ENCODE measurements at regions not wholly inside any gene's neighbourhood (a gene's known extent, or its start where the extent isn't known, plus 50 kb on each side); places are given as distances from the start of the nearest gene placed in this dataset.

GRCh38 chr20:24084281-24084680 is 95.7 kb upstream of the GGTLC1 start:
- Histone ChIP-seq H3K4me1 (ENCODE audit: control insufficient read depth, insufficient read depth, low read length) (peaks cover 10% of the 10 kb centered on the region), H3K27me3 (ENCODE audit: control insufficient read depth, insufficient read depth, low read length, poor library complexity, severe bottlenecking) (no peaks in the 10 kb centered on the region), H3K9ac (ENCODE audit: extremely low read depth, low read length, poor library complexity, severe bottlenecking) (no peak overlapping the region), H3K9me3 (ENCODE audit: control insufficient read depth, low read length) (no peaks in the 10 kb centered on the region), H3K4me3 (ENCODE audit: low read length) (no peak overlapping the region), H3K36me3 (ENCODE audit: control insufficient read depth, insufficient read depth, low read length) (no peaks in the 10 kb centered on the region), H3K27ac (ENCODE audit: low read depth, low read length) (no peak overlapping the region)
- DNase-seq = no peak
- Mint-ChIP-seq H3K27ac (no peak overlapping the region), H3K4me3 (no peak overlapping the region), H3K36me3 (ENCODE audit: low read depth) (no peaks in the 10 kb centered on the region), H3K9me3 (no peaks in the 10 kb centered on the region), H3K4me1 (peaks cover 14% of the 10 kb centered on the region), H3K27me3 (ENCODE audit: insufficient read depth) (peaks cover 2% of the 10 kb centered on the region)
- WGBS, 2 experiments (ENCODE audit: insufficient coverage in 1 of 2, insufficient read length in 1 of 2) = 90 to 95% methylated on average over 3 of the region's 3 CpGs
- no peak for TF ChIP-seq CTCF (conservative IDR thresholded peaks at IDR 0.05)

- Histone ChIP-seq H3K4me1 (ENCODE audit: control insufficient read depth, insufficient read depth, low read length) (peaks cover 10% of the 10 kb centered on the region), H3K36me3 (ENCODE audit: control insufficient read depth, insufficient read depth, low read length) (no peaks in the 10 kb centered on the region), H3K27ac (ENCODE audit: low read depth, low read length) (no peak overlapping the region), H3K9ac (ENCODE audit: extremely low read depth, low read length, poor library complexity, severe bottlenecking) (no peak overlapping the region), H3K27me3 (ENCODE audit: control insufficient read depth, insufficient read depth, low read length, poor library complexity, severe bottlenecking) (no peaks in the 10 kb centered on the region), H3K9me3 (ENCODE audit: control insufficient read depth, low read length) (no peaks in the 10 kb centered on the region), H3K4me3 (ENCODE audit: low read length) (no peak overlapping the region)
- Mint-ChIP-seq H3K4me1 (peaks cover 14% of the 10 kb centered on the region), H3K9me3 (no peaks in the 10 kb centered on the region), H3K4me3 (no peak overlapping the region), H3K36me3 (ENCODE audit: low read depth) (no peaks in the 10 kb centered on the region), H3K27ac (no peak overlapping the region), H3K27me3 (ENCODE audit: insufficient read depth) (peaks cover 2% of the 10 kb centered on the region)
- WGBS, 2 experiments (ENCODE audit: insufficient coverage in 1 of 2, insufficient read length in 1 of 2) = 81 to 96% methylated on average over 4 to 6 of the region's 6 CpGs
- TF ChIP-seq CTCF (conservative IDR thresholded peaks at IDR 0.05) = no peak
- DNase-seq = no peak
Measured at GRCh38 chr20:24081077-24081476, 92.5 kb upstream of the GGTLC1 start.

- no peak for TF ChIP-seq CTCF (conservative IDR thresholded peaks at IDR 0.05)
- Mint-ChIP-seq H3K4me3 (no peak overlapping the region), H3K36me3 (ENCODE audit: low read depth) (no peaks in the 10 kb centered on the region), H3K4me1 (peaks cover 14% of the 10 kb centered on the region), H3K27ac (peak overlapping the region; percentile 22), H3K9me3 (no peaks in the 10 kb centered on the region), H3K27me3 (ENCODE audit: insufficient read depth) (peaks cover 2% of the 10 kb centered on the region)
- Histone ChIP-seq H3K4me3 (ENCODE audit: low read length) (no peak overlapping the region), H3K9me3 (ENCODE audit: control insufficient read depth, low read length) (no peaks in the 10 kb centered on the region), H3K36me3 (ENCODE audit: control insufficient read depth, insufficient read depth, low read length) (no peaks in the 10 kb centered on the region), H3K27ac (ENCODE audit: low read depth, low read length) (no peak overlapping the region), H3K9ac (ENCODE audit: extremely low read depth, low read length, poor library complexity, severe bottlenecking) (no peak overlapping the region), H3K4me1 (ENCODE audit: control insufficient read depth, insufficient read depth, low read length) (peaks cover 10% of the 10 kb centered on the region), H3K27me3 (ENCODE audit: control insufficient read depth, insufficient read depth, low read length, poor library complexity, severe bottlenecking) (no peaks in the 10 kb centered on the region)
- 90 to 95% methylated on average over 4 to 7 of the region's 7 CpGs for WGBS, 2 experiments (ENCODE audit: insufficient coverage in 1 of 2, insufficient read length in 1 of 2)
- DNase-seq = no peak
Measured at GRCh38 chr20:24079661-24080412, 91.3 kb upstream of the GGTLC1 start.
